Colonic mucosa (tissue), 4 donors: ENCODE measurements at regions not wholly inside any gene's neighbourhood (a gene's known extent, or its start where the extent isn't known, plus 50 kb on each side); places are given as distances from the start of the nearest gene placed in this dataset.

Experiments used
- DNase-seq: peaks from one replicate; pipeline ENCODE4 v3.0.0-alpha.2; 2020
- H3K27ac ChIP-seq: fragments of 200-600 bp; one replicate; pipeline ENCODE4 v1.8.0; 2021
- H3K27me3 ChIP-seq: fragments of 200-600 bp; one replicate; pipeline ENCODE4 v1.8.0; 2021
- H3K36me3 ChIP-seq: fragments of 200-600 bp; one replicate; pipeline ENCODE4 v1.8.0; 2021
- H3K4me1 ChIP-seq: fragments of 200-600 bp; one replicate; pipeline ENCODE4 v1.8.0; 2021; ENCODE audit warnings: mild to moderate bottlenecking
- H3K4me3 ChIP-seq: fragments of 200-600 bp; one replicate; pipeline ENCODE4 v1.8.0; 2021
- H3K9ac ChIP-seq, 2 donors: one replicate each; pipeline ENCODE4 v1.7.0; 2013; ENCODE audit warnings: control low read depth in 2 of 2, low read depth in 2 of 2, low read length in 2 of 2
- H3K9me3 ChIP-seq: fragments of 200-600 bp; one replicate; pipeline ENCODE4 v1.8.0; 2021
- intact Hi-C: fragments of 100-400 bp; cut with DNase I; formaldehyde crosslinking; loops from one replicate; pipeline ENCODE4 v1.14.1; 2022
- TF ChIP-seq, protein P1 (sequence below): fragments of 200-600 bp; IDR thresholded peaks from one replicate; pipeline ENCODE4 v1.8.0; 2022; ENCODE audit warnings: antibody characterized with exemption, mild to moderate bottlenecking
- donor health status: healthy.
- donor health status: DM: no; HTN: no; CAD: no.
- donor health status: DM: no; HTN: no; CAD: no.

DNA sequence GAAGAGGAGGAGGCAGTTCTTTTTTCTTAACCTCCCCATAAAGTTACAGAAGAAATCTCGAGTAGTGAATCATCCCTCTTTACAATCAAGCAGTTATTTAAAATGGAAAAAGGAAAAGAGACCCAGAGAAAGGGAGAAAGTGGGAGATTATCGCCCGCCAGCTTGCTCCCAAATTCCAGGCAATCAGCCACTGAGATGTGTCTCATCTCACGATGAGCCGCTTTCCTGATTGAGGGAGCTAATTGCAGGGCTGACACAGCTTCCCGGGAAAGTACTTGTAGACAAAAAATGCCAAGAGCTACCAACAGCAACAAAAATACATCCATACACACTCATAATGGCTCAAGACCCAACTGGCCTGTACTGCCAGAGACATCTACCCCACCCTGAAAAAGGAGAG, 191.6 kb upstream of the ZC3H12A start:
- TF ChIP-seq, protein P1, sequence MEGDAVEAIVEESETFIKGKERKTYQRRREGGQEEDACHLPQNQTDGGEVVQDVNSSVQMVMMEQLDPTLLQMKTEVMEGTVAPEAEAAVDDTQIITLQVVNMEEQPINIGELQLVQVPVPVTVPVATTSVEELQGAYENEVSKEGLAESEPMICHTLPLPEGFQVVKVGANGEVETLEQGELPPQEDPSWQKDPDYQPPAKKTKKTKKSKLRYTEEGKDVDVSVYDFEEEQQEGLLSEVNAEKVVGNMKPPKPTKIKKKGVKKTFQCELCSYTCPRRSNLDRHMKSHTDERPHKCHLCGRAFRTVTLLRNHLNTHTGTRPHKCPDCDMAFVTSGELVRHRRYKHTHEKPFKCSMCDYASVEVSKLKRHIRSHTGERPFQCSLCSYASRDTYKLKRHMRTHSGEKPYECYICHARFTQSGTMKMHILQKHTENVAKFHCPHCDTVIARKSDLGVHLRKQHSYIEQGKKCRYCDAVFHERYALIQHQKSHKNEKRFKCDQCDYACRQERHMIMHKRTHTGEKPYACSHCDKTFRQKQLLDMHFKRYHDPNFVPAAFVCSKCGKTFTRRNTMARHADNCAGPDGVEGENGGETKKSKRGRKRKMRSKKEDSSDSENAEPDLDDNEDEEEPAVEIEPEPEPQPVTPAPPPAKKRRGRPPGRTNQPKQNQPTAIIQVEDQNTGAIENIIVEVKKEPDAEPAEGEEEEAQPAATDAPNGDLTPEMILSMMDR = no peak
- Histone ChIP-seq H3K36me3 (no peaks in the 10 kb centered on the region), H3K4me1 (no peaks in the 10 kb centered on the region), H3K27ac (no peak overlapping the region), H3K27me3 (no peaks in the 10 kb centered on the region), H3K9ac (no peak overlapping the region), H3K9me3 (no peaks in the 10 kb centered on the region), H3K4me3 (no peak overlapping the region)
- intact Hi-C loops = no loop called here
- DNase-seq = no peak

DNA sequence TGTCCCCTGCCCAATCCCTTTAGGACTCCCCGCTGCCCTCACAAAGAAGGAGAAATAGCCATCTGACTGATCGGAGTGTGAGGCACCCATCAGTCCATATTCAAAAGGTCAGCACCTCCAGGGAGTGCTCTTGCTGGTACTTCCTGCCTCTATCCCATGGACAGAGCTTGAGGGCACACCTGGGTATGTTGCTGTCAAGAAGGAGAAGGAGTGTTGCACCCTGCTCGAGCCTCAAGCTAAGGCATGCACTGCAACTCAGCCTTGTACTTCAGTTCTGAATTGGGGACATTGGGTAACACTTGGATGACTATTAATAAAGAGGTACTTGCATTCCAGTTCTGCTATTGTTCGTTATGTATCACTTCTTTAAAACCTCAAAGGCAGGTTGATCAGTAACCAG, 190.3 kb upstream of the ZC3H12A start:
- H3K4me3 ChIP-seq = no peak overlapping the region
- DNase-seq = no peak
- H3K36me3 ChIP-seq = no peaks in the 10 kb centered on the region
- no peaks in the 10 kb centered on the region for H3K27me3 ChIP-seq
- no peak overlapping the region for H3K9ac ChIP-seq
- H3K9me3 ChIP-seq = no peaks in the 10 kb centered on the region
- H3K4me1 ChIP-seq = no peaks in the 10 kb centered on the region
- TF ChIP-seq, protein P1 = no peak
- intact Hi-C loops = no loop called here
- H3K27ac ChIP-seq = no peak overlapping the region

DNA sequence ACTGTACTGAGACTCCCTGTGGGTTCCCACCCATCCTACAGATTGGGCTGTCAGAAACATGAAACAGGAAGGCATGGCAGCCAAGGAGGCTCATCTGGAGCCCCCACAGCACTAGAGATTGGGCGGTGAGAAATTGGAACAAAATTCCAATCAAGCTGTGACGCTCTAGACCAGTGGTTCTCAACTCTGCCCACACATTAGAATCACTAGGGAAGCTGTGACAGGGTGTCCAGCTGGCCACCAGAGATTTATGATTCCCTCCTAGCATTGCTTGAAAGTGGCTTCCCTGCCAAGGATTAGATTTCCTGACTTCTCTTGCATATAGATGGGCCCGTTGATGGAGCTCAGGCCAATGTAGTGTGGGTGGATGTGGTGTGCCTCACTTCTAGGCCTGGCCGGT, 187.5 kb upstream of the ZC3H12A start:
- Histone ChIP-seq H3K4me1 (no peaks in the 10 kb centered on the region), H3K9ac (no peak overlapping the region), H3K36me3 (no peaks in the 10 kb centered on the region), H3K27ac (no peak overlapping the region), H3K4me3 (no peak overlapping the region), H3K27me3 (no peaks in the 10 kb centered on the region), H3K9me3 (no peaks in the 10 kb centered on the region)
- TF ChIP-seq, protein P1 = no peak
- no peak for DNase-seq
- intact Hi-C loops = no loop called here

DNA sequence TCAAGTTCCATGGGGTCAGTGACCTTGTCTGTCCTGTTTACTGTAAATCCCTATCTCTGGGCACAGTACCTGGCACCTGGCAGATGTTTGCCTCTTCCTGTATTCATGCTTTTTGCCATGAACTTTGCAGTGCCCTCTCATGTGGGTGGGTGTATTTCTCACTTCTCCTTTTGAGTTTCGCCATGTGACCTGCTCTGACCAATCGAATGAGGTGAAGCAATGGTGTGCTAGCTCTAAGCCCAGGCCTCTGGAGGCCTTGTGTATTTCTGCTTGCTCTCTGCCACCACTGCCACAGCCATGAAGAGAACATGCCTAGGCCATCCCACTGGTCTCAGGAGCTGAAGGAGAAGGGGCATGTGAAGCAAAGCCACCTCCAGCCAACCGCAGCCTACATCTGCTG, 185.5 kb upstream of the ZC3H12A start:
- H3K4me1 ChIP-seq = no peaks in the 10 kb centered on the region
- no peak overlapping the region for H3K4me3 ChIP-seq
- TF ChIP-seq, protein P1 = no peak
- H3K36me3 ChIP-seq = no peaks in the 10 kb centered on the region
- H3K9me3 ChIP-seq = no peaks in the 10 kb centered on the region
- intact Hi-C loops = no loop called here
- peak; percentile 17 for DNase-seq
- H3K9ac ChIP-seq = no peak overlapping the region
- no peak overlapping the region for H3K27ac ChIP-seq
- no peaks in the 10 kb centered on the region for H3K27me3 ChIP-seq

DNA sequence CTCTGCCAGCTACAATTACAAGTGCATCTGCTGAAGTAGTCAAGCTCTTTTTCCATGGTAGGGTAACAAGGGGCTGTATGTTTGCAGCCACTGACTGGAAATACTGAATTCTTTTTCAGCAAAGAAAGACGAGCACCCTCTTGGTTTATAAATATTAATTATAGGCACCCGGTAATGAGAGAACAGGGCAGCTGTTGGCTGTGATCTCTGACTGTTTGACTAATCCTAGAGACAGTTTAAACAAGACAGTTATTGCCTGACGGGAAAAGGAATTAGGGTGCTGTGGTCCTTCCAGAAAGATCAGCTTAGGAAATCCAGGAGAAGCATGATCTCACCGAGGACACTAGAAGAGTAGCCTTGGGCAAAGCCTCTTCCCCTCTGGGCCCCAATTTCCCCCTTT, 183.7 kb upstream of the ZC3H12A start:
- H3K4me1 ChIP-seq = no peaks in the 10 kb centered on the region
- H3K27me3 ChIP-seq = no peaks in the 10 kb centered on the region
- TF ChIP-seq, protein P1 = no peak
- no peak overlapping the region for H3K27ac ChIP-seq
- intact Hi-C loops = no loop called here
- no peak overlapping the region for H3K4me3 ChIP-seq
- no peaks in the 10 kb centered on the region for H3K36me3 ChIP-seq
- no peak overlapping the region for H3K9ac ChIP-seq
- no peaks in the 10 kb centered on the region for H3K9me3 ChIP-seq
- DNase-seq = no peak

DNA sequence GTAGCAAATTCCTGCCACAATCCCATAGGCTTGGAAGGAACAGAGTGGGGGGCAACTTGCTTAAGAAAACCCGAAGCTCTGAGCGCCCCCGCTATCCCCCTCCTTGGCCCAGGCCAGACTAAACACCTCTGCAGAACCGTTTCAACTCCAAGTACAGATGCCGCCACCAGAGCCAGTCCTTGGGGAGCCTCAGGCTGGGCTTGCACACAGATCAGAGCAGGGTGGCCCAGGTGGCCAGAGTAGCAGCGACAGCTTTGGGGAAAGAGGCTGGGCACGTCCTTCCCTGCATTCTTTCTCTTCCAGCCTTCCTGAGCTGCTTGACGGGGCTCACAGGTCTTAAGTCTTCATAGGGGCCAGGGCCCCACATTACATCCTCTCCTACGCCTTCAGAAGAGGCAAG, 181.6 kb upstream of the ZC3H12A start:
- DNase-seq = no peak
- Histone ChIP-seq H3K9me3 (no peaks in the 10 kb centered on the region), H3K27ac (no peak overlapping the region), H3K27me3 (no peaks in the 10 kb centered on the region), H3K9ac (no peak overlapping the region), H3K36me3 (no peaks in the 10 kb centered on the region), H3K4me3 (no peak overlapping the region), H3K4me1 (no peaks in the 10 kb centered on the region)
- TF ChIP-seq, protein P1 = no peak
- intact Hi-C loops = no loop called here
